Right atrium auricular region (tissue), 2 donors: ENCODE measurements at regions not wholly inside any gene's neighbourhood (a gene's known extent, or its start where the extent isn't known, plus 50 kb on each side); places are given as distances from the start of the nearest gene placed in this dataset.
A peak's percentile ranks its signal among the peaks of the same experiment; 100 is the strongest.
"Not testable (repeated sequence)": the region's sequence is repeated elsewhere in the genome, so short reads cannot be mapped to it uniquely, and the experiment has no call there.

Source experiments
- DNase-seq: peaks from one replicate; pipeline ENCODE4 v3.0.0-alpha.2; 2019; ENCODE audit warnings: low spot score
- H3K27ac ChIP-seq, 2 donors: fragments of 200-600 bp; sonication (generic); 1 replicate in 1 of 2; 2 replicates in 1 of 2; pipeline ENCODE4 v1.5.1; 2016 to 2019
- H3K27me3 ChIP-seq, 2 donors: fragments of 200-600 bp; sonication (generic); one replicate each; pipeline versions ENCODE4 v1.5.1 to v1.6.0; 2017 to 2019
- H3K36me3 ChIP-seq: fragments of 200-600 bp; sonication (generic); one replicate; pipeline ENCODE4 v1.5.1; 2016
- H3K4me1 ChIP-seq, 2 donors: fragments of 200-600 bp; sonication (generic); one replicate each; pipeline versions ENCODE4 v1.5.1 to v1.6.0; 2017 to 2019
- H3K4me3 ChIP-seq, 2 donors: fragments of 200-600 bp; sonication (generic); 1 replicate in 1 of 2; 2 replicates in 1 of 2; pipeline ENCODE4 v1.5.1; 2017 to 2019; ENCODE audit warnings: mild to moderate bottlenecking in 1 of 2, moderate library complexity in 1 of 2
- H3K9me3 ChIP-seq, 2 donors: fragments of 200-600 bp; sonication (generic); one replicate each; pipeline ENCODE4 v1.5.1; 2019
- CTCF ChIP-seq, 2 donors: fragments of 200-600 bp; sonication (generic); IDR thresholded peaks; one replicate each; pipeline ENCODE4 v1.5.1; 2019; ENCODE audit warnings: antibody characterized with exemption in 2 of 2

GRCh38 chr5:23756779-23757178 lies 249.4 kb downstream of the PRDM9 start:
- Histone ChIP-seq H3K4me1 (no peaks in the 10 kb centered on the region), H3K36me3 (no peaks in the 10 kb centered on the region), H3K9me3 (no peaks in the 10 kb centered on the region), H3K4me3 (no peak overlapping the region), H3K27me3 (no peaks in the 10 kb centered on the region), H3K27ac (no peak overlapping the region)
- DNase-seq = no peak
- no peak for TF ChIP-seq CTCF (IDR thresholded peaks at IDR 0.05)

- no peak for DNase-seq
- TF ChIP-seq CTCF (IDR thresholded peaks at IDR 0.05) = no peak
- Histone ChIP-seq H3K4me3 (no peak overlapping the region), H3K9me3 (no peaks in the 10 kb centered on the region), H3K4me1 (no peaks in the 10 kb centered on the region), H3K36me3 (no peaks in the 10 kb centered on the region), H3K27ac (no peak overlapping the region), H3K27me3 (no peaks in the 10 kb centered on the region)
Observed at GRCh38 chr5:23763170-23763569, 255.8 kb downstream of the PRDM9 start.

- no peak for TF ChIP-seq CTCF (IDR thresholded peaks at IDR 0.05)
- no peak overlapping the region for H3K4me3 ChIP-seq
Observed at GRCh38 chr5:23776684-23777083, 269.3 kb downstream of the PRDM9 start.

GRCh38 chr5:23800307-23800706 lies 292.9 kb downstream of the PRDM9 start:
- not testable (repeated sequence) for H3K4me3 ChIP-seq

More at GRCh38 chr5:23776684-23777083, 269.3 kb downstream of the PRDM9 start:
- H3K4me1 ChIP-seq = no peaks in the 10 kb centered on the region
- no peaks in the 10 kb centered on the region for H3K27me3 ChIP-seq
- DNase-seq = no peak
- H3K9me3 ChIP-seq = no peaks in the 10 kb centered on the region
- no peak overlapping the region for H3K27ac ChIP-seq
- no peaks in the 10 kb centered on the region for H3K36me3 ChIP-seq

GRCh38 chr5:23820765-23821471 lies 313.5 kb downstream of the PRDM9 start:
- no peak overlapping the region for H3K27ac ChIP-seq
- no peaks in the 10 kb centered on the region for H3K9me3 ChIP-seq
- TF ChIP-seq CTCF (IDR thresholded peaks at IDR 0.05) = peak; percentile 11 to 50
- no peak for DNase-seq
- no peak overlapping the region for H3K4me3 ChIP-seq
- no peaks in the 10 kb centered on the region for H3K27me3 ChIP-seq
- H3K4me1 ChIP-seq = no peaks in the 10 kb centered on the region
- no peaks in the 10 kb centered on the region for H3K36me3 ChIP-seq

More at GRCh38 chr5:23800307-23800706, 292.9 kb downstream of the PRDM9 start:
- not testable (repeated sequence) for H3K9me3 ChIP-seq, H3K27ac ChIP-seq, H3K36me3 ChIP-seq, H3K27me3 ChIP-seq, DNase-seq, H3K4me1 ChIP-seq

GRCh38 chr5:23823521-23823920 lies 316.1 kb downstream of the PRDM9 start:
- H3K27me3 ChIP-seq = no peaks in the 10 kb centered on the region
- H3K4me3 ChIP-seq = no peak overlapping the region
- H3K9me3 ChIP-seq = no peaks in the 10 kb centered on the region
- H3K4me1 ChIP-seq = no peaks in the 10 kb centered on the region
- DNase-seq = no peak
- H3K27ac ChIP-seq = no peak overlapping the region
- no peak for TF ChIP-seq CTCF (IDR thresholded peaks at IDR 0.05)
- H3K36me3 ChIP-seq = no peaks in the 10 kb centered on the region
